ENCODE measurements at regions not wholly inside any gene's neighbourhood (a gene's known extent, or its start where the extent isn't known, plus 50 kb on each side); places are given as distances from the start of the nearest gene placed in this dataset.
"Not testable (repeated sequence)": the region's sequence is repeated elsewhere in the genome, so short reads cannot be mapped to it uniquely, and the experiment has no call there.

DNA sequence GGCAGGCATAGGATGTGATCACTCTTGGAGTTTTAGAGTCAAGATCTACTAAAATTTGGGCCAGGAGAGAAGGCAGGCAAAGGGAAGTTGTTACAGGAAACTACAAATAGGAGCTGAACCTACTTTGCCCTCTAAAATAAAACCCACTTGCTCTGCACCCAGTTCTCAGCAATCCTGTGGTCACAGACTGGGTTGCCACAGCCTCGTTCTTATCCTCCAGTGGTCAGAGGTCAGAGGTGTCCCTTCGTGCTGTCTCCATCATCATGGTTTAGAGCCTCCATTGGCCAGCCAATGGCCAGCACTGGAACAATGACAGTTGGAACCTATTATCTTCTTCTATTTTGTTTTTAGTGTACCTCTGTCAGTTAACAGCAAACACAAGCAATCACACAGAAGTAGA, 90.7 kb upstream of the TNP1 start:
- no peak for DNase-seq

DNA sequence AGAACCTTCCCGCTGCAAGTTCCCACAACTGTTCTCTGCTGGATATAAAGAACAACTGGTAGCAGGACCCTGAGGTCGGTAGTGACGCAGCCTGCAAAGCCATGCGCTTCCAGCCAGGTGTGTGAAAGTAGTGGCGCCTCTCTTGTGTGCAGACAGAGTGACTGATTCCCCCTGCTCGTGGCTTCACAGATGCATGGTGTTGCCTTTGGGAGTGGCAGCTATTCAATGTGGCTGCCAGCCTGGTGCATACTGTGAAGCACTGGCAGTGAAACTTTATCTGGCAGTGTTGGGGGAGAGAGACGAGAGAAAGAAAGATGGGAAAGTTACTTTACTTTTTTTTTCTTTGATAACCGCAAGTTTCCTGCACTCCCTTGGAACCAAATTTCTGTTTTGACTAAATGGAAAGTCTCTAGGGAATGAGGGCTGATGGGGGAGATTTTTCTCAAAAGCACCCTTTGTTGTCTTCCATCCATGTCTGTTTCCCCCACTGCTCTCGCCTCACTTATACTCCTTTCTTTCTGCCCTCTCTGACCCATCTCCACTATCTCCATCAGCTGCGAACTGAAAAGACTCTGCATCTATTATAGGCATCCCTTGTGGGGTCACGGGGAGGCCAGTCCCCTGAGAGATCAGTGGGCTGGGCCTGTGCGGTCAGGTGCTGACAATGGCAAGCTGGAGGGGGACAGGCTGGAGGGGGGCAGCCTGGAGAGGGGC, 90.0 kb upstream of the TNP1 start:
- no peak for DNase-seq

DNA sequence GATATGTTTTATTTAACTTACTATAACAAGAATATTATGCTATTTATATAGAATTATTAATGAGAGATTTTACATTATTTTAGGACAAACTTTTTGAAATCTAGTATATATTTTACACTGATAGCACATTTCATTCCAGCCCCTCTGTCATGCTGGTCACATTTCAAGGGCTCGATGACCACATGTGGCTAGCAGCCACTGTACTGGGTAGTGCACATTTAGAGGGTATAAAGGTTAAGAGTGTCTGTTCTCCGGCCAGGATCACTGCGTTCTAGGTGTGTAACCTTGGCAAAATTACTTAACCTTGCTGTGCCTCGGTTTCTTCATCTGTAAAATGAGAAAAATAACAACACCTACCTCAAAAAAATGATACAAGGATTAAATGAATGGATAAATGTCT, 87.2 kb upstream of the TNP1 start:
- DNase-seq = no peak

DNA sequence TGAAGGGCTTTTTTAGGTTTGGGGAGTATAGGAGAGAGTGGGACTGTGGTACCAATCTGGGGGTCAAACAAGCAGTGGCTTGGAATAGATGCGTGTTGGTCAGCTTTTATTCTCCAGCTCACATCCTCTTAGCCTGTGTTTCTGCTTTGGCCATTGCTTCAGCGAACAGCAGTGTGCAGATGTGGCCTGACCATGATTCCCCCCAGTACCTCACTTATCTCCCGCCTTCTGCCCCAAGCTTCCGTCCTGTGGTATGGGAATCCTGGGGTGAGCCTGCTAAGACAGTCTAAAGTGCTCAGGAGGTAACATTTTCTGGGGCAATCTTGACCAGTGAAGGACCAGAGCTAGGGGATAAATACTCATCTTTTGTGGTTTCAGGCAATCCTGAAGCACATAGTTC, 84.9 kb upstream of the TNP1 start:
- DNase-seq = no peak

DNA sequence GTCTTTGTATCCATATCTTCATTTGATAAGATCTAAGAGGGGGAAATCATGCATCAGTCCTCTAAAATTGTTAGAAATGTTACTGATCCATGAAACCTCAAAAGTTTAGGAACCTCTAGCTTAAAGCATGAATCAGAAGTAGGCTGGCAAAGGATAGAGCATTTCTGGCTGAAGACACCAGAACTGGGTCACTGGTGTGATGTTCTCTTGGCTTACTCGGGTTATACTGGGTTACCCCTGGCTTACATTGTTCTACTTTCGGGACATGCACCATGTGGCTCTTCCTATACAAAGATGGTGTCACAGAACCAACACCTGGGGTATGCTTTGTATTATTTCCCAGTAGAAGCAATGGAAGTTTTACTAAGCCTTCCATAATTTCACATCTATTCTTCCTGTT, 83.2 kb upstream of the TNP1 start:
- DNase-seq = no peak

DNA sequence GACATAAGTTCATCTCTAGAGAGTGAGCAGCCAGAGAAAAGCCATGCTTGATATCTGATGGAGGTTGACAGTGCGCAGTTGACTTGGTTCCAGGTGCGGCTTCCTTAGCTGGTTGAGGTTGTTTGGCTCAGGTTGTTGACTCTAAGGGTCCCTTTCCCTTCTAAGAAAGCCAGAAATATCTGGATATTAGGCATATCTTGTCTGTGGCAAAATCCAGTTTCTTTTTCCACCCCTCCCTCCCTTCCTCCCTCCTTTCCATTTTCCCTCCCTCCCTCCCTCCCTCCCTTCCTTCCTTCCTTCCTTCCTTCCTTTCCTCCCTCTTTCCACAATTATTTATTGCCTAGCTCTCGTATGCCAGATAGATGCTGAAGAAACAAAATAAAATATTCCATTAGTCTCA, 82.6 kb upstream of the TNP1 start:
- no peak for DNase-seq

DNA sequence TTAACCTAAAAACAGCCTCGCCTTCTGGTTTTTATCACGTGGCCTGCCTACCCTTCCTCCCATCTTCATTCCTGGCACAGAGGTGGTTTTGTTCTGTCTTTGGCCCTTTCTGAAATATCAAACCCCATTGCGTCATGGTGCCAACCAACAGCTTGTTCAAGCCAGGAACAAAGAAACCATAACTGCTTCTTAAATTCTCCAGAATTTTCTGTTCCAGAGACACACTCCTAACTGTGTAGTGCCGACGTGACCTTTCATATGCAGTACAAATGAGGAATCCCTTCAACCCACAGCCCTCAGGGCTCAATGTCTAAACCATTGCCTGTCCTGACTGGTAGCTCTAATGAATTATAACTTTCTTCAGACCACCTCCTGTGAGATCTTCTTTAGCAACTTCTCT, 82.2 kb upstream of the TNP1 start:
- no peak for DNase-seq

DNA sequence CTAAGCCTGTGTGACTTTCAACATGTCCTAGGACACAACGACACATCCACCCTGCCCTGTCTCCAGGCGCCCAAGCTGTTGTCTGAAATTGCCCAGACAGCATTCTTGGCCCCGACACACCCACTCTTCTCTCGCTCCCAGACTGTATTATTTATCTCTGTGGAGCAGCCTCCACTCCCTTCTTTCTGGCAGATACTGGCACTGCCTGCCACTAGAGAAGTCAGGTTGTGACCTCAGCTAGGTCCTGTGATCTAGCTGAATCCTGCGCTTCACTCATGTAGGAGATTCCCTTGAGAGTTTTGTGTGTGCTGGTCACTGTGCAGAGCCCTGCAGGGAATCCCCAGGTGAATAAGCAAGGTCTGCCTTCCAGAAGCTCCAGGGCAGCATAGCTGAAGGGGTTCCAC, 77.1 kb upstream of the TNP1 start:
- peak; percentile 96 for DNase-seq

DNA sequence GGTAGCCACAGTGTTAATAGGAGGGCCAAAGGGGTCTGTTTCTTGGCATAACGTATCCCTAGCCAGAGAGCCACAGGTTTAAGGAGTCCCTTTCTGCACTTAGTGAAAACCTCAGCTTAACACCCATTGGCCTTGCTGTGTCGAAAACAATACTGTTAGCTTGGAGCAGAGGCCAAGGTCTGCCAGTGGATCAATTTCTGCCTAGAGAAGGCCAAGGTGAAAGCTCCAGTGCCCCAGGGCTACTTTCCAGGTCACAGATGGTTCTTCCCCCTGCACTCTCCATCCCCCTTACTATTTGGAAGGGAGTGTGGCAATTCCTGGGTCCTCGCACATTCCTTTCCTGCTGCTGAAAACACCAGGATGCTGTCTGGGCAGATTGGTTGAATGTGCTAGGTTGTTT, 74.8 kb upstream of the TNP1 start:
- no peak for DNase-seq

DNA sequence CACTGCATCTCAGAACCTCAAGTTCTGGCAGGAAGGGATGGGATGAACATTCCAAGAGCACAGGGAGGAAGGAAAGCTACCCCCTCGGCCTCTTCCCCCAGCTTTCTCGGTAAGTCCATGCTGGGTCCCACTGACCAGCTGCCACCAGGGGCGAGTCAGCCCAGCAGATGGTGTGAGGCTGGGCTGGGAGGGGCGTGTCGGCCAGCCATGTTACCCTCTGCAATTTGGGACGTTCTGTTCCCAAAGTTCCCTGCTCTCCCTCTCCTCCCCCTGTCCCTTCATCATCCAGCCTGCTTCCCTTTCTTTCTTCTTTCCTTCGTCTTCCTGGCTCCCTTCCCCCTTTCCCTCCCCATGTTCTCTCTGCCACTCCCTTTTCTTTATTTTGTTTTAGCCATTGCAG, 74.3 kb upstream of the TNP1 start:
- no peak for DNase-seq

DNA sequence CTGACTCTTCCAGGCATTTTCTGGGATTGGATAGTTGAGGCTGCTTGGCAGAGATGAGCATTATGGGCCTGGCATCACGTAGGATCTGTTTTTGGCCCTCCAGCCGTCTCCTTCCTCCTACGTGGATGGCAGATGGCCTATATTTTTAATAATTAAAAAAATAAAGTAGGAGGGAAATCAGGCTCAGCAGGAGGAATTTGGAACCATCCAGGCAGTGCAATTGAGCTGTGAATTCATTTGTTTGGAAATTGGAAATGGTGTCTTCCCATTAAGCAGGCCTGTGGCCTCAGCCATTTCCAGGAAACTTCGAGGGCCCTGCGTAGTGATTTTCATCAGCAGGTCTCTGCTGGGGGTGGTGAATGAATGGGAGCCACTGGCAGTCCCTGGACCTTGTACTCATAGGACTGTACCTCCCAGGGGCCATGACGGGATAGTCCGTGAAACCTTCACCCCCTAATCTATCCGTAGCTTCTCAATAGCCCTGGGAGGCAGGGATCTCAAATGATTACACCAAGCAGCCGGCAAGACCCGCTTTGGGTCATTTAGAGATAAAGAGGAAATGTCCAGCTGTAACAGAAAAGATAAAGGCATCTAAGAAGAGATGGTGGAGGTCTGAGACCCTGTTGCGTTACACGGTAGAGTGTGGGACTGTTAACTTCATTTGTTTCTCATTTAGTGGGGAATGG, 73.1 kb upstream of the TNP1 start:
- peak; percentile 4 for DNase-seq

DNA sequence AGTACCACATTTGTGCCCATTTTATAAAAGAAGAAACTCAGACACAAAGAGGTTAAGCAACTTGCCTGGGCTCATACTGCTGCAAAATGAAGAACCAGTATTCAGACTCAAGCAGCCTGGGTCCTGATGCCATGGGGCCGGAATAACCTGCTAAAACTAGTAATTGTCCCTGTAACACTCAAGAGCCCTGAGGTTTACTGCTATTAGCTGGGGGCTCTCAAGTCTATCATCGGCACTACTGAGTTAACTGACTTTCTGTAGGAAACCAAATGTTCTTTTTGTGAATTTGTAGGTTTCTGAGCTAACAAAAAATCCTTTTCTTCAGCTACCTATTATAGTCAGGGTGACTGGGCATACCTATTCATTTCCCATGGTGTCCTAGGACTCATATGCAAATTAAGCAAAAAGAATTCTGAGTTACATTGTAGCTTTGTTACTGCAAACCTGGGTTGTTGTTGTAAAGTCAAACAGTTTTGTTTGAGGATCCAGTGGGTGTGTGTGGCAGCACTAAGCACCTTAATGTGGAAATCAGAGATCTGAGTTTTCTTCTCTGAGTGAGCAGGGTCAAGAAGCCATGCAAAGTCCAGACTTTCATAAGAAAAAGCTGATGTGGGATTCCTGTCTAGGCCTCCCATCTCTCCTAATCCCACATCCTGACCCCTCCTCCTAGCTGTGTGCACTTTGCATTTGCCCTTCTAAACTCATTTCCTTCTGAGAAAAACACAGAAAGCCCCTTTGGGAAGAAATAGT, 72.4 kb upstream of the TNP1 start:
- no peak for DNase-seq

DNA sequence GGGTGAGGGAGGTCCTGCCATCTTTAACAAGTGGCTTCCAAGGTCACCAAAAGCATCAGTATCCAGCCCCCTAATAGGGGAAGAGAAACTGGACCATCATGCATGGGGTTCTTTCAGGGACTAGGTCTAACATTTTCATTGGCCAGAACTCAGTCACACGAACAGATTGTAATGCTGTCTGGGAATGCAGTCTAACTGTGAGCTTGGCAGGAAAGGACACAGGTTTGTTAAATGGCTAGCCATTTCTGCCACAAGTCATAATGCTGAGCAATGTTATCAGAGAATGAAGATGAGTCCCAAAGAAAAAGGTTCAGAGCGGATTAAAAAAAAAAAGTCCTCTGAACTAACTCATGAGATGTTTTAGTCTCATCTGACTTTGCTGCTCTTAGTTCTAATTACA, 70.9 kb upstream of the TNP1 start:
- DNase-seq = no peak

DNA sequence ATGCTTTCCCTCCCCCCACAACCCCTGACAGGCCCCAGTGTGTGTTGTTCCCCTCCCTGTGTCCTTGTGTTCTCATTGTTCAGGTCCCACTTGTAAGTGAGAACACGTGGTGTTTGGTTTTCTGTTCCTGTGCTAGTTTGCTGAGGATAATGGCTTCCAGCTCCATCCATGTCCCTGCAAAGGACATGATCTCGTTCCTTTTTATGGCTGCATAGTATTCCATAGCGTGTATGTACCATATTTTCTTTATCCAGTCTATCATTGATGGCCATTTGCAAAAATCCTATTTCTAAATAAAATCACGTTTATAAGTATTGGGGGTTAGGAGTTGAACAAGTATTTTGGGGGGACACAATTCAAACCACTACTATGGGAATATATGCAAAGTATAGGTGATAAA, 69.5 kb upstream of the TNP1 start:
- not testable (repeated sequence) for DNase-seq

DNA sequence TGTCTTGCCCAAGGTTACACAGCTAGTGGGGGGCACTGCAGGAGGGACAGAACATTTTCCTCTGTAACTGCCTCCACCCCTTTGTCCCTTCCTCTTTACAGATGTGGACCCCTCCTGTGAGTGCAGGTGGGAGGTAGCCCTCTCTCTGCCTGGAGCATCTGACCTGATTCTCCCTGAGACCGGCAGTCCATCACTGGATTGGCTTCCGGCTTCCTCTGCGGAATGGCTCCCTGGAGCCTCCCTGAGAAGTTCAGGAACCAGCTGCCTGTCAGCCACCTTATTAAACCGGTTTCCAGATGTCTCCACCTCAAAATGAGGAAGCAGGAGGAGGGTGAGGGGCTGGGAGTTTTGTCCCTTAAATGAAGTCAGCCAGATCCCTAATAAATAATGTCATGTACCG, 67.3 kb upstream of the TNP1 start:
- DNase-seq = no peak

DNA sequence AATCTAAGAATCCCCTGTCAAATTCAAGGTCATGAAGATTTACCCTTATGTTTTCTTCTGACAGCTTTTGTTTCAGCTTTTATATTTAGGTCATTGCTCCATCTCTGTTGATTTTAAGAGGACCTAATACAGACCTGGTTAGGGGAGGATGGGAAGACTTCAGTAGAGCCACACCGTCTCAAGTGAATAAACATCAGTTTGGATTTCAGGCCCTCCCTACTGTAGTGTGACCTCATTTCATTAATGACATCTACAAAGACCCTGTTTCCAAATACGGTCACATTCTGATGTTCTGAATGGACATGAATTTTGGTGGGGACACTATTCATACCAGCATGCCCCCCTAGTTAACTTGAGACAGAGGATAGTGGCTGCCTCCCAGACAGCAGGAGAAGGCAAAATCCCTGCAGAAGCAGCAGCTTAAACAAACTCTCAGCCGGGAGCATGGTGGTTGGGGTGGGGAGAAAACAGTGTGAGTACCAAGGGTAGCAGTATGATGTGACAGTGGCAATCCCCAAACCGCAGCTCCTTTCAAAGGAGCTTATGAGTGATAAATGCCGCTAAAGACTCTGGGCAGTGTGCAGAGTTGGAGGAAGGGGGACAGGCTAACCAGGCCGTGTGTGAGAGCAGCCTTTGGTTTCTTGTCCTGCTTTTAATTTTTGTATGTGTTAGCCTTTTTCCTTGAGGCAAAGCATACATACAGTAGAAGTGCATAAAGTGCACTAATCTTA, 65.9 kb upstream of the TNP1 start:
- no peak for DNase-seq

DNA sequence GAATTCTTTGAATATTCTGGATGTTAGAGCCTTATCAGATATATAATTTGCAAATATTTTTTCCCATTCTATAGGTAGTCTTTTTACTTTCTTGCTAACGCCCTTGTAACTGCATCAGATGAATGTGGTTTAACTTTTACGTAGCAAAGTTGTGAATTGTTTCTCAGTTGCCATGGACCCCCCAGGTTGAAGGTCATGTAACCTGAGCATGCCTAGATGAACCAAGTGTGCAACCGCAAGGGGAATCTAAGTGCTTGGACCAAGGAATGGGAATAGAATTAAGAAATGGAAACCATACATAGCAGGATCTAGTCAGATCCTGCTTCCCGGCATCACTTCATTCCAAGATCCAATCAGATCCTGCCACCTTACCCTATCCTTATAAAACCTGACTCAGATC, 65.1 kb upstream of the TNP1 start:
- DNase-seq = no peak

DNA sequence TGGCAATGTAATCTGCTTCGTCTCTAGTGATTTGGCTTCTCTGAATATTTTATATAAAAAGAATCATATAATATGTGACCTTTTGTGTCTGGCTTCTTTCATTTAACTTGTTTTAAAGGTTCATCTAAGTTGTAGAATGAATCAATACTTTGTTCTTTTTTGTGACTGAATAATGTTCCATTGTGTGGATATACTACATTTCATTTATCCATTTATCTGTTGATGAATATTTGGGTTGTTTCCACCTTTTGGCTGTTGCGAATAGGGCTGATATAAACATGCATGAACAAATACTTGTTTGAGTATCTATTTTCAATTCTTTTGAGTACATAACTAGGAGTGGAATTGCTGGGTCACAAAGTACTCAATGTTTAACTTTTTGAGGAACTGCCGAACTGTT, 63.8 kb upstream of the TNP1 start:
- no peak for DNase-seq

DNA sequence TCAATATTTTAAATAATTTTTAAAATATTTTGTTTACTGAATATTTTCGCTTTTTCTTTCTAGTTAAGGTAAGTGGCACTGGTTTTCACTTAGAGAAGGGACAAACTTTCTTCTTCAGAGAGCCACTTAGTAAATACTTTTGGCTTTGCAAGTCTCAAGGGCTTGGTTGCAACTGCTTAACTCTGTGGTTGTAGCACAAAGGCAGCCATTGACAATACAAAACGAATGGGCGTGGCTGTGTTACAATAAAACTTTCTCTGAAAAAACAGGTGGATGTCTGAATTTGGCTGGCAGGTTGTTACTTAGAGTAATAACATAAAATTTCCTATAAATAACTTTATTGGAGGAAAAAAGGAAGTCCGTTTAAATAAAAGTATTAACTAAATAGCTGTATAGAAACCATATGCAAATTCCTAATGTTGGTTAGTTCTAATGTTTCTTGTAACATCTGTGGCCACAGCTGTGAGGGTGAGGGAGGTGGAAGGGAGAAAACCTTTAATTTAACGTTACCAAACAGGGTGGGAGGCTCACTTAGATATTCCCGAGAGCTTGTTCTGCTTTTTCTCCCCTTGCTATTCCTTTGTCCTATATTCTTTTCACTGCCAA, 62.4 kb upstream of the TNP1 start:
- no peak for DNase-seq

DNA sequence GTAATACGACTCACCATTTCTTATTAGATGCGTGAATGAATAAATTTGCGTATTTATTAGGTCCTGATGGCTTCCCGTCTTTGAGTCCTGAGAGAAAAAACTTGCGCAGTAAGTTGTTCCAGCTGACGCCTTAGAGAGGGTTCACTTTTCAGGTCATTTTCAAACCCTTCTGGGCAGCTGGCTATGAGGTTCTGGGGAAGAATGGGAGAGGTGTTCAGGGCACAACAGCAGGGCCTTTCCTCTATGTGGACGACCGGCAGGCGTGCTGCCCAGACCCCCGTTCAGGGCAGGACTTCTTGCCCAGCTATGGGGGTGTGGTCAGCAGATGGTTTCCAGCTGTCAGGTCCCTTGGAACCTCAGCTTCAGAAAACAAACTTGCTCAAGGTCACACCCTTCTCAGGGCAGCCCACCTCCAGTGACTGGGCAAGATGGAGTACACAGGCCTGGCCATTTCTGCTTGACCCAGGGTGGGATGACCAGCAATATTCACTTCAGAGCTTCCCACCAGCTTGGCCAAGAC, 61.1 kb upstream of the TNP1 start:
- no peak for DNase-seq

DNA sequence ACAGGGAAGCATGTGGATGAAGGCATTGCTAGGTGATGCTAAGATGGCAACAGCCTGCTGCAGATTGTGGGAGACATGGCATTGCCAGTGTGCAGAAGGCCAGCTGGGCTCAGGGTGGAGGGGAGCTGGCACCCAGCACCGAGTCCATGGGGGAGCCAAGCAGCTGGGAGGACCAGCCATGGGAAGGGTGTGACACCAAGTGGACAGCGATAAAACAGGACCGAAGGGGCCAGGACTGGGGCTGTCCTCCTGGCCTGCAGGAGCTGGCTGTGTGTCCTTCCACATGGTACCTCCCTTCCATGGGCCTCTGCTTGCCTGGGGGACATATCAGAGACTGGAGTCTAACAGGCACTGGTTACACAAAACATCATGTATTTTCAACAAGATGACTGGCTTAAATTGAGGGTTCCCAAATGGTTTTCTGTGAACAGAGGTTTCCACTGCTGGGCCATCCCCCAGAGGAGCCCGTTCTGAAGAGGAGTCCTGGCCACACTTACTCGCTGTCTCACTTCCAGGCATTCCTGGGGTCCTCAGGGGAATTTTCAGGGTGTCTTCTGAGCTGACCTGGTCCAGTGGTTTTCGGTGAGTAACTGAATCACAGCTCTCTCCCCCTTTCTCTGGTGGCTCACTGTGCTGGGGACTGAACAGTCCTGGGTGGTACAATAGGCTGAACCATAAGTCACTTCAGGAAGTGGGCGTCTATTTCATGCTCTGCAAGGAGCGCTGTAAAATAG, 60.4 kb upstream of the TNP1 start:
- DNase-seq = no peak

DNA sequence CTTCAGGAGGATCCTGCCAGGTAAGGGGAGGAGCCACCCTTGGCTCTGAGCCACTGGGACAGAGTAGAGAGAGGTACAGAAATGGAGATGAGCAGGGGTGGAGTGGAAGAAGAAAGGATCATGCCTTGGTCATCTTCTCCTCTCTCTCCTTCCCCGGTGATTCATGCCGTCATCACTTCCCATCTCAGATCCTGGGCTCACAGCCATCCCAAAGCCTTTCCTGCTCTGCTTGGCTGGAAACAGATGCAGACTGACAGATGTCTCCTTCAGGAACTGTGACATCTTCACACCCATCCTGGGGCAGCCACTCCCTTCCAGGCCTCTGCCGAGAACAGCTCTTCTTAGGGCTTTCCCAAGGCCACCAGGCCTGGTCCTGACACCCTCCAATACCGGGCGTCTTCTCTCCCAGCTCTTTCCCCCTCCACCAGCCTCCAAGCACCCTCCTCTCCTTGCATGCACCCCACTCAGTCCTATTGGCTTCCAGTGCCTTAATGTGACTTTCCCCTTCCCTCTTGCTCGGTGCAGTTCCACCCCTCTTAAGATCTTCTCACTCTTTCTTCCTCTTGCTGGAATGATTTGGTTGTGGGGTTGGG, 58.3 kb upstream of the TNP1 start:
- no peak for DNase-seq
